ENCODE measurements at regions not wholly inside any gene's neighbourhood (a gene's known extent, or its start where the extent isn't known, plus 50 kb on each side); places are given as distances from the start of the nearest gene placed in this dataset.

GRCh38 chr1:170819781-170820180 is 115.6 kb upstream of the MROH9 start:
- H3K27me3 ChIP-seq (replicated peaks in 1 of 2; ENCODE audit: control insufficient read depth in 2 of 2, insufficient read depth in 2 of 2, low read length in 1 of 2), result no peaks in the 10 kb centered on the region
- no peak for ATAC-seq
- FAIRE-seq, result no peak
- H3K36me3 ChIP-seq (ENCODE audit: control insufficient read depth in 2 of 2, insufficient read depth in 2 of 2, low read length in 1 of 2), result no peaks in the 10 kb centered on the region
- no peaks in the 10 kb centered on the region for H3K9me3 ChIP-seq (replicated peaks; ENCODE audit: control insufficient read depth, insufficient read depth, low read length)
- H4K20me1 ChIP-seq (ENCODE audit: control insufficient read depth, insufficient read depth), result no peaks in the 10 kb centered on the region
- TF ChIP-seq ZNF217 (IDR thresholded peaks at IDR 0.05) (no peak), IRF3 (IDR thresholded peaks at IDR 0.05) (no peak), STAT1 (conservative IDR thresholded peaks at IDR 0.05) (no peak), PAX8 (IDR thresholded peaks at IDR 0.05) (no peak), FOS (IDR thresholded peaks at IDR 0.05; ENCODE audit: borderline replicate concordance, extremely low read depth, insufficient read length) (no peak), E2F8 (IDR thresholded peaks at IDR 0.05; ENCODE audit: low read depth, partially characterized antibody) (no peak), LARP7 (IDR thresholded peaks at IDR 0.05) (no peak), CREB1 (IDR thresholded peaks at IDR 0.05; ENCODE audit: low read depth) (no peak), REST (IDR thresholded peaks at IDR 0.05; ENCODE audit: low read depth, low read length) (no peak), FOXK2 (IDR thresholded peaks at IDR 0.05) (no peak), NBN (IDR thresholded peaks at IDR 0.05) (no peak), NFYA (IDR thresholded peaks at IDR 0.05; ENCODE audit: borderline replicate concordance, low read depth, low read length) (no peak), CBFB (IDR thresholded peaks at IDR 0.05; ENCODE audit: low read depth) (no peak), NFYB (IDR thresholded peaks at IDR 0.05; ENCODE audit: insufficient read depth, low read depth, low read length) (no peak), GABPA (IDR thresholded peaks at IDR 0.05; ENCODE audit: low read depth) (no peak), IRF5 (IDR thresholded peaks at IDR 0.05; ENCODE audit: borderline replicate concordance) (no peak), HDAC2 (IDR thresholded peaks at IDR 0.05) (no peak)
- no peak overlapping the region for H3K9ac ChIP-seq (ENCODE audit: control insufficient read depth, insufficient read depth, low read length)
- intact Hi-C loops (cut with micrococcal nuclease; ENCODE audit: unreplicated experiment) (loop anchor here (2.0 kb wide), 1 partner anchor 19 kb away; no protein-coding TSS in a partner anchor), in situ Hi-C loops (cut with MboI) (no loop called here)
- POLR2A ChIA-PET, result no interaction called here
- RAD21 ChIA-PET (ENCODE audit: unreplicated experiment), result interaction anchor here (0.6 kb wide), 1 partner anchor 55 kb away, joined by 4 read pairs; no protein-coding TSS in a partner anchor
- H3K27ac ChIP-seq (ENCODE audit: control insufficient read depth, insufficient read depth), result no peak overlapping the region
- SMC1A ChIA-PET (ENCODE audit: uncharacterized antibody, unreplicated experiment), result no interaction called here
- CTCF ChIA-PET, result interaction anchor here (1.6 to 1.9 kb wide), 2 partner anchors 25 to 62 kb away, joined by 5 to 6 read pairs; no protein-coding TSS in a partner anchor
- H3K4me1 ChIP-seq (ENCODE audit: control insufficient read depth, insufficient read depth, low read length), result no peaks in the 10 kb centered on the region
- H3K4me2 ChIP-seq (ENCODE audit: control insufficient read depth, insufficient read depth), result no peak overlapping the region
- H3K79me2 ChIP-seq (ENCODE audit: control insufficient read depth, insufficient read depth, low read length), result no peaks in the 10 kb centered on the region
- no peak for DNase-seq (ENCODE audit: low read depth, low spot score)
- BruUV-seq (replicated peaks), result no TSS peak
- H2AFZ ChIP-seq (ENCODE audit: control insufficient read depth, low read depth, low read length), result no peak overlapping the region
- no peak overlapping the region for H3K4me3 ChIP-seq
- WGBS (ENCODE audit: insufficient coverage, insufficient replicate concordance, low lambda C conversion rate, missing lambda C conversion rate), result 65% methylated on average over 2 of the region's 2 CpGs
